ENCODE measurements at regions not wholly inside any gene's neighbourhood (a gene's known extent, or its start where the extent isn't known, plus 50 kb on each side); places are given as distances from the start of the nearest gene placed in this dataset.

DNA sequence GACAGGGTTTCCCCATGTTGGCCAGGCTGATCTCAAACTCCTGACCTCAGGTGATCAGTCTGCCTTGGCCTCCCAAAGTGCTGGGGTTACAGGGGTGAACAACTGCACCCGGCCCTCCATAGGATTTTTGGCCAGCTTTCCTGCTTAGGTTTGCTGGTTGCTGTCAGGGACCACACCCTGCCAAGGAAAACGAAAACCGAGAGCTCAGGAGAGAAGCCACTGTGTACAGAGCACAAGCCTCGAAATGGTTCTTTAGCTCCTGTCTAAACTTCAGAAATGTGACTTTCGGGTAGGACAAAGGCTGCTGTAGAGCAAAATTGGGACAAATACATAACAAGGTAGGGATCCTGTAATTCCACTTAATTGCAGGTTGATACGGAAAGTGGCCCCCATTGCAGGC lies 146.3 kb upstream of the ATP6AP2 start:
- TF ChIP-seq, protein P1, sequence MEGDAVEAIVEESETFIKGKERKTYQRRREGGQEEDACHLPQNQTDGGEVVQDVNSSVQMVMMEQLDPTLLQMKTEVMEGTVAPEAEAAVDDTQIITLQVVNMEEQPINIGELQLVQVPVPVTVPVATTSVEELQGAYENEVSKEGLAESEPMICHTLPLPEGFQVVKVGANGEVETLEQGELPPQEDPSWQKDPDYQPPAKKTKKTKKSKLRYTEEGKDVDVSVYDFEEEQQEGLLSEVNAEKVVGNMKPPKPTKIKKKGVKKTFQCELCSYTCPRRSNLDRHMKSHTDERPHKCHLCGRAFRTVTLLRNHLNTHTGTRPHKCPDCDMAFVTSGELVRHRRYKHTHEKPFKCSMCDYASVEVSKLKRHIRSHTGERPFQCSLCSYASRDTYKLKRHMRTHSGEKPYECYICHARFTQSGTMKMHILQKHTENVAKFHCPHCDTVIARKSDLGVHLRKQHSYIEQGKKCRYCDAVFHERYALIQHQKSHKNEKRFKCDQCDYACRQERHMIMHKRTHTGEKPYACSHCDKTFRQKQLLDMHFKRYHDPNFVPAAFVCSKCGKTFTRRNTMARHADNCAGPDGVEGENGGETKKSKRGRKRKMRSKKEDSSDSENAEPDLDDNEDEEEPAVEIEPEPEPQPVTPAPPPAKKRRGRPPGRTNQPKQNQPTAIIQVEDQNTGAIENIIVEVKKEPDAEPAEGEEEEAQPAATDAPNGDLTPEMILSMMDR (IDR thresholded peaks at IDR 0.05), result no peak
- TF ChIP-seq POLR2A (IDR thresholded peaks at IDR 0.05), result no peak
